ENCODE measurements at regions not wholly inside any gene's neighbourhood (a gene's known extent, or its start where the extent isn't known, plus 50 kb on each side); places are given as distances from the start of the nearest gene placed in this dataset.

GRCh38 chr17:36747861-36748260, 146.5 kb downstream of the MRM1 start:
- Histone ChIP-seq H3K4me1 (ENCODE audit: control insufficient read depth in 2 of 2, insufficient read depth in 2 of 2, low read length in 2 of 2) (no peaks in the 10 kb centered on the region), H2AFZ (ENCODE audit: insufficient read depth, low read depth, low read length, poor library complexity, severe bottlenecking) (no peak overlapping the region), H3K27ac (ENCODE audit: low read length in 2 of 2) (no peak overlapping the region), H3K27me3 (replicated peaks in 1 of 4; ENCODE audit: control extremely low read depth in 1 of 4, control insufficient read depth in 3 of 4, insufficient read depth in 4 of 4, low read length in 3 of 4) (peaks cover 0 to 2% (median 0%) of the 10 kb centered on the region in 4 experiments), H3K9me3 (ENCODE audit: control extremely low read depth in 1 of 3, control insufficient read depth in 2 of 3, insufficient read depth in 1 of 3, low read length in 2 of 3) (peaks cover 0 to 3% (median 0%) of the 10 kb centered on the region in 3 donors), H3K36me3 (replicated peaks in 1 of 2; ENCODE audit: control extremely low read depth in 1 of 2, control insufficient read depth in 1 of 2, extremely low read depth in 1 of 2, insufficient read depth in 2 of 2, low read length in 1 of 2) (no peaks in the 10 kb centered on the region), H3K9ac (ENCODE audit: low read length) (no peak overlapping the region), H3K79me2 (ENCODE audit: control insufficient read depth, insufficient read depth, low read length) (no peaks in the 10 kb centered on the region), H3K4me2 (replicated peaks; ENCODE audit: low read depth, low read length, poor library complexity, severe bottlenecking) (no peak overlapping the region), H3K4me3 (ENCODE audit: control extremely low read depth in 1 of 5, extremely low read depth in 1 of 5, insufficient read depth in 1 of 5, low read depth in 2 of 5, low read length in 4 of 5) (no peak overlapping the region), H4K20me1 (ENCODE audit: control insufficient read depth, insufficient read depth, low read length, poor library complexity, severe bottlenecking) (no peaks in the 10 kb centered on the region)
- intact Hi-C loops (cut with micrococcal nuclease) = no loop called here
- TF ChIP-seq CTCF (IDR thresholded peaks at IDR 0.05) (no peak), EZH2 (IDR thresholded peaks at IDR 0.05; ENCODE audit: borderline replicate concordance, insufficient read depth, low read depth, low read length, poor library complexity, severe bottlenecking) (no peak)
- Mint-ChIP-seq H3K27ac (no peak overlapping the region), H3K9me3 (ENCODE audit: insufficient read depth) (no peaks in the 10 kb centered on the region), H3K27me3 (peaks cover 16% of the 10 kb centered on the region), H3K4me1 (no peaks in the 10 kb centered on the region), H3K4me3 (no peak overlapping the region)
- ChIA-PET POLR2A (no interaction called here), CTCF (no interaction called here)
- no peak for ATAC-seq (ENCODE audit: low read depth)
- no peak for DNase-seq
- 97% methylated on average over 12 of the region's 12 CpGs for WGBS (ENCODE audit: insufficient coverage)

GRCh38 chr17:36748272-36748671, 146.9 kb downstream of the MRM1 start:
- Mint-ChIP-seq H3K27me3 (peaks cover 20% of the 10 kb centered on the region), H3K27ac (no peak overlapping the region), H3K4me3 (no peak overlapping the region), H3K9me3 (ENCODE audit: insufficient read depth) (no peaks in the 10 kb centered on the region), H3K4me1 (no peaks in the 10 kb centered on the region)
- Histone ChIP-seq H4K20me1 (ENCODE audit: control insufficient read depth, insufficient read depth, low read length, poor library complexity, severe bottlenecking) (no peaks in the 10 kb centered on the region), H3K36me3 (replicated peaks in 1 of 2; ENCODE audit: control extremely low read depth in 1 of 2, control insufficient read depth in 1 of 2, extremely low read depth in 1 of 2, insufficient read depth in 2 of 2, low read length in 1 of 2) (no peaks in the 10 kb centered on the region), H3K27me3 (replicated peaks in 1 of 4; ENCODE audit: control extremely low read depth in 1 of 4, control insufficient read depth in 3 of 4, insufficient read depth in 4 of 4, low read length in 3 of 4) (peaks cover 0 to 2% (median 0%) of the 10 kb centered on the region in 4 experiments), H3K27ac (ENCODE audit: low read length in 2 of 2) (no peak overlapping the region), H3K4me3 (ENCODE audit: control extremely low read depth in 1 of 5, extremely low read depth in 1 of 5, insufficient read depth in 1 of 5, low read depth in 2 of 5, low read length in 4 of 5) (no peak overlapping the region), H3K4me2 (replicated peaks; ENCODE audit: low read depth, low read length, poor library complexity, severe bottlenecking) (no peak overlapping the region), H3K9me3 (ENCODE audit: control extremely low read depth in 1 of 3, control insufficient read depth in 2 of 3, insufficient read depth in 1 of 3, low read length in 2 of 3) (peaks cover 0 to 3% (median 0%) of the 10 kb centered on the region in 3 donors), H3K4me1 (ENCODE audit: control insufficient read depth in 2 of 2, insufficient read depth in 2 of 2, low read length in 2 of 2) (no peaks in the 10 kb centered on the region), H2AFZ (ENCODE audit: insufficient read depth, low read depth, low read length, poor library complexity, severe bottlenecking) (no peak overlapping the region), H3K9ac (ENCODE audit: low read length) (no peak overlapping the region), H3K79me2 (ENCODE audit: control insufficient read depth, insufficient read depth, low read length) (no peaks in the 10 kb centered on the region)
- ATAC-seq (ENCODE audit: low read depth) (no peak), DNase-seq (no peak)
- intact Hi-C loops (cut with micrococcal nuclease) = no loop called here
- WGBS (ENCODE audit: insufficient coverage) = 69% methylated on average over 7 of the region's 10 CpGs
- ChIA-PET CTCF (no interaction called here), POLR2A (no interaction called here)
- no peak for TF ChIP-seq CTCF (IDR thresholded peaks at IDR 0.05)
- no peak for TF ChIP-seq EZH2 (IDR thresholded peaks at IDR 0.05; ENCODE audit: borderline replicate concordance, insufficient read depth, low read depth, low read length, poor library complexity, severe bottlenecking)

All from B cell (primary cell).